HG03378 (cell line): ENCODE measurements at regions not wholly inside any gene's neighbourhood (a gene's known extent, or its start where the extent isn't known, plus 50 kb on each side); places are given as distances from the start of the nearest gene placed in this dataset.
"Not testable (repeated sequence)": the region's sequence is repeated elsewhere in the genome, so short reads cannot be mapped to it uniquely, and the experiment has no call there.

Source experiments
- ATAC-seq: cut with Tn5 transposase; IDR thresholded peaks from one replicate; pipeline ENCODE4 v1.9.1; 2021; ENCODE audit warnings: mild to moderate bottlenecking, moderate library complexity; ENCODE audit not compliant: unreplicated experiment

DNA sequence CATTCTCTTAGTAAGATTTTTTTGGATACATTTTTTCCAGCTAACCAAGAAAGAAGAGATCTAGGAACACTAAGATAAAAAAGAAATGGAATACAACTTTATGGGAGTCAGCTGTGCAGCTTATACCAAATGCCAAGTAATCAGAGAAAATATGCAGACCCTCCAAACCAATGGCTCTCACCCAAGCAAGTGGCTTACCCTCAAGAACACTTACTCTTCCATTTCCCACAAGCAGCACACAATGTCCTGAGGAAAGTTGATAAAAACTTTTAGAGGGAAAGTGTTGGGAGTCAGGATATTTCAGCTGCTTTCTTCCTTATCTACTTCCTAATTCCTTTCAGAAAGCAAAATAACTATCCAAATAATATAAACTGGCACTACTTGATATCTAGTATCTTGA, 631.8 kb downstream of the RWDD3 start:
- no peak for ATAC-seq

GRCh38 chr1:95876276-95876675, 642.3 kb downstream of the RWDD3 start:
- ATAC-seq, result no peak

GRCh38 chr1:95879498-95880050, 645.6 kb downstream of the RWDD3 start:
- no peak for ATAC-seq

- no peak for ATAC-seq
Measured at GRCh38 chr1:95888941-95889390, 655.0 kb downstream of the RWDD3 start.

GRCh38 chr1:95889400-95889799, 655.4 kb downstream of the RWDD3 start:
- no peak for ATAC-seq

GRCh38 chr1:95893921-95894320, 659.9 kb downstream of the RWDD3 start:
- ATAC-seq, result no peak

GRCh38 chr1:95903060-95903459, 669.0 kb downstream of the RWDD3 start:
- no peak for ATAC-seq

GRCh38 chr1:95905818-95906395, 671.9 kb downstream of the RWDD3 start:
- ATAC-seq, result no peak

DNA sequence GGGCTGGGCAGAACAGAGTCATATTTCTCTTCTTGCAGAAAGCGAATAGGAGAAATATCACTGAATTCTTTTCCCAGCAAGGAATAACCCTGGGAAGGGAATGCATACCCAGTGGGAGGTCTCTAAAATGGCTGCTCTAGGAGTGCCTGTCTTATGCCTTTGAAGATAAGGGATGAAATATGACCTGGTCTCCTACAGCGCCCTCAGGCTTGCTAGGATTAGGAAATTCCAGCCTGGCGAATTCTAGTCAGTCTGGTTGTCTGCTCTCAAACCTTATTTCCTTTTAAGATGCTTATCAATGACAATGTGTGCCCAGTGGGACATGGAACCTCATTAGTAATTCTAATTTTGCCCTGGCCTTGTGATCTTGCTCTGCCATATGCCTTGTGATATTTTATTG, 677.7 kb downstream of the RWDD3 start:
- ATAC-seq, result not testable (repeated sequence)

DNA sequence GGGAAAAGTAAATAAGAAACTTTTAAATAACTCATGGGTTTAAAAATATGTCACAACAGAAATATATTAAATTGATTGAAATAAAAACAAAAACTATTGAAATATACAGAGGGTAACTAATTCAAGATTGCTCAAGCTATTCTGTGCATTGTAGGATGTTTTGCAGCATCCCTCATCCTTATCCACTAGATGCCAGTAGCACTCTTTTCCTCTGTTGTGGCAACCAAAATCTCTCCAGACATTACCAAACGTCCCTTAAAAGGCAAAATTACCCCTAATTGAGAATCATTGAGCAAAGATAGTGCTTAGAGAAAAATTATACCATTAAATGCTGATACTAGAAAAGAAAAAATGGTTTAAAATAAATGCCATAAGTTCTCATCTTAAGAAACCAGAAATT, 682.6 kb downstream of the RWDD3 start:
- ATAC-seq, result no peak

DNA sequence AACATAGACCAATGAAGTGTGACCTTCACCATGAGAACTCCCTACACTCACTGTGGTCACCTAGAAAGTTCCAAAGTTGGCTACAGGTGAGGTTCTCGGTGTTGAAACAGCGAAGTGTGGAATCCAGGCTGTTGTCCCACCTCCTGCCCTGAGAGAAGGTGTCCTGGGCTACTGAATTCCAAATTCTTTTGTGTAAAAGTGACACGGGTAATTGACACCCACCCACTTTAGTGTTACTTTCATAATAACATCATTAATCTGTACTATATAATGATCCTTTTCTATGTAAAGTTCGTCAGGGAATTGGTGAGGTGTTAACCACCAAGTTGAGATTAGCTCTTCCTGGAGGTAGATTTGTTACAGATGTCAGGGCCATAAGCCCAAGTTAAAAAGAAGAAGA, 690.7 kb downstream of the RWDD3 start:
- ATAC-seq, result no peak

DNA sequence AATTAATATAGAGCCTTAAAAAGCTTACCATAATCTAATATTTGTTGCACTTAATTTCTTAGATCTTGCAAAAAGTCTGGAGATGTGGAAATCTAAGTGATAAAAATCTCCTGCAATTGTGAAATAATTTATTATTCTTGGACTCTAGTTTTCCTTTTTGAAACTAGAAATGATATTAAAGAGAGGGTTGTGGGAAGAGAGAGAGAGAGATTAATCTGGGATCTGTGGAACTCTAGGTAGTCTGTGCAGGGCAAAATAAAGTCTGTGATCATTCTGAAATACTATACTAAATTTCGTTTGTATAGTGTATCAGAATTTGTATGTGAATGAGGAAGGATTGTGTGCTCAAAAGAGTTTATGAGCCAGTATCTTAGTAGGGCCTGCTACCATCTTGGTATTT, 692.3 kb downstream of the RWDD3 start:
- no peak for ATAC-seq

GRCh38 chr1:95927061-95927460, 693.1 kb downstream of the RWDD3 start:
- ATAC-seq, result no peak

DNA sequence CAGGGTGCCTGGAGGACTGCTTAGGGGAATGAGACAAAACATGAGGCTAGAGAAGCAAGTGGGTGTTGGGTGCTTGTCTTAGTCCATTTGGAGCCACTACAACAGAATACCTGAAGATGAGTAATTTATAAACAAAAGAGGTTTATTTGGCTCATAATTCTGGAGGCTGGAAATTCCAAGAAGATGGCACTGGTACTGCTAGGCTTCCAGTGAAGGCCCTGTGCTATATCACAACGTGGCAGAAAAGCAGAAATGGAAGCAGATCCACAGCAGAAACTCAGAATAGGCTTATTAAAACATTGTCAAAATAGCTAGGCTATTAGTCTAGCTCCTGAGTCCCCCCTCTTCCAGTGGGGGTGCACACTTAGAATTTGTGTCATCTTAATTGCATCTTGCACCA, 701.7 kb downstream of the RWDD3 start:
- ATAC-seq, result no peak

- no peak for ATAC-seq
Measured at GRCh38 chr1:95941121-95941798, 707.2 kb downstream of the RWDD3 start.

- ATAC-seq, result no peak
Measured at GRCh38 chr1:95948023-95948422, 714.0 kb downstream of the RWDD3 start.

DNA sequence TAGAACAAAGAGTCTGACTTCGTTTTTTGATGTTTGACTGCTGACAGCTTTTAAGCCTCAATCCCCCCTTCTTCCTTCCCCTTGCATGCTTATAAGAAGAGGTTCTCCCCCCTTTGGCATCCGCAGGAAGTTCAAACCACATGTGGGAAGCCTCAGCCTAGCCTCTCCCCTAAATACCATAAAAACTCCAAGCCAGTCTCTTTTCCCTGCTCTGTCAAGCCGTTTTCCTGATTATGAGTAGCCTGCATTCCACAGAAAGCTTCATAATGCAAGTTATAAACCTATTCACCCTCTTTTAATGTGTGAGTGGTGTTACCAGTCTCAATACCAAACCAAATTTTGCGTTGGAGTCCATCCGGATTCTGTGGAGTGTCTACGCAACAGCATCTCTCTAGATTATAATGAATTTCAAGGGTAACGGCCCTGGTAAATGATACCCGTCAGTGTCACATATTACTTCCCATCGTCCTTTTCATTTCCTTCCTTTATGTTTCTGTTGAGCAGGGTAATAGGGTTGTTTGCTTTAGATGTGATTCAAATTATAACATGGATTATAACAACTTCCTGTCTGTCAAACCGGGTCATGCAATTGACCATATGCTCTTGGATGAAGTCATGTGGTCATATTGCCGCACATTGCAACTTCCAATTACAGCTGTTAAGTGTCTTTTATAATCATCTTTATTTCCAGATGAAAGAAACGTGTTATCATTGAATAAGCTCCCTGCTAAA, 717.5 kb downstream of the RWDD3 start:
- ATAC-seq, result no peak

- no peak for ATAC-seq
Measured at GRCh38 chr1:95953015-95953414, 719.0 kb downstream of the RWDD3 start.

DNA sequence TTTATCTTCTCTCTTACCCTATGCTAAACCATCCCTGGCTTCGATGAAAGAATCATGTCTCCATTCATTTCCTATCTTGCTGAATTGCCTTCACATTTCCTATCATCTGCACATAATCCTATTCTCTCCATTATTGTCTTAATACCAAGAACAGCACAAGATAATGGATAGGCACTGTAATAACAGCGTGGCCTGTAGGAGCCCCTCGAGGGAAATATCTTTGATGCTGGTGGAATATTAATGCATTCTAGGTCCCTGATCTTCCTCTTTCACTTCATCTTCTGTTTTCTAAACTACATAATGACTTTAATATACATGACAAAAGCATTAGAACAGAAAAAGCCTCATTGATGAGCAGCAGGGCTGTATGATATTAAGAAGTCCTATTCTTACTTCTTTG, 720.6 kb downstream of the RWDD3 start:
- no peak for ATAC-seq

DNA sequence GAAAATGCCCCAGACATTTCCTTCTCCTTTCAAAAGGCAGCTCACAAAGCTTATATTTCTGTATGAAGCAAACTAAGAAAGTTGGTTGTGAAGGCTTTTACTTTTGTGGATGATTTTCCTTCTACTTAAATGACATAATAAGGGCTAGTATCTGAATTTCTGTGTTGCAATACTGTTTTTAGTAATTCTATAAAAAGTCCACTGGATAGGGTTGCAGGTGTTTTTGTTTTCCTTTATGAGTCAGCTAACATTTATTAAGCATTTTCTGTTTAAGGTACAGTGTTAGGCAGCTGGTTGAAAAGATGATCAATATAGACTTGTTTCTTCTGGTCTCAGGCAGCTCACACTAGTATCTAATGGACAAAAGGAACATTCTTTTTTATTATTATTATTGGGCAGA, 722.2 kb downstream of the RWDD3 start:
- ATAC-seq, result no peak

DNA sequence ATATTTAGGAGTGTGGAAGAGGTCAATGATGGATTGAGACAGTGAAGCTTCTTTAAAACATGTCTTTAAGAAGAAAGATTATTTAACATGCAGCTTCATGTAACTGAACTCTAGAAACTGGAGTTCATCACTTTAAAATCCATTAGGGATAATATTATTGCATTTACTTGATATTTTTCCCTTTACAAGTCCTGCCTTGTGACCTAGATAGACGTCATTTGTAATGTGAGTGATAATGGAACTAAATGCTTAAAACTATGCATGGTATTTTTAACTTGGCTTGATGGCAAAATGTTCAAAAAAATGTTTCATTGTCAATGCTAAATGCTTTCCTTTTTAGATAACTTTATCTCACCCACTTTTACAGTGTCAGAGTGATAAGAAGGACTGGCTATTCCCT, 723.7 kb downstream of the RWDD3 start:
- ATAC-seq, result no peak

GRCh38 chr1:95966866-95967265, 732.9 kb downstream of the RWDD3 start:
- no peak for ATAC-seq
